Erythroblast (primary cell): ENCODE measurements at regions not wholly inside any gene's neighbourhood (a gene's known extent, or its start where the extent isn't known, plus 50 kb on each side); places are given as distances from the start of the nearest gene placed in this dataset.

Source experiments
- GATA1 ChIP-seq: IDR thresholded peaks from 2 replicates; pipeline ENCODE4 v1.6.1; 2011; ENCODE audit warnings: low read depth, mild to moderate bottlenecking, control low read depth, low read length, moderate library complexity
- POLR2A ChIP-seq: IDR thresholded peaks from 2 replicates; pipeline ENCODE4 v1.6.1; 2011; ENCODE audit warnings: mild to moderate bottlenecking, low read length

GRCh38 chr6:165098165-165098564 lies 211.2 kb downstream of the C6orf118 start:
- TF ChIP-seq POLR2A (no peak), GATA1 (no peak)
